Adipocyte (in vitro differentiated cells): ENCODE measurements at regions not wholly inside any gene's neighbourhood (a gene's known extent, or its start where the extent isn't known, plus 50 kb on each side); places are given as distances from the start of the nearest gene placed in this dataset.
A peak's percentile ranks its signal among the peaks of the same experiment; 100 is the strongest.
"Not testable (repeated sequence)": the region's sequence is repeated elsewhere in the genome, so short reads cannot be mapped to it uniquely, and the experiment has no call there.

Experiments
- DNase-seq: peaks from one replicate; pipeline ENCODE4 v3.0.0-alpha.2; 2015; ENCODE audit warnings: low read depth
- H3K27me3 ChIP-seq: replicated peaks from 2 replicates; pipeline ENCODE4 v1.7.0; 2013; ENCODE audit warnings: mild to moderate bottlenecking, low read length, moderate library complexity; ENCODE audit not compliant: control insufficient read depth, insufficient read depth
- H3K36me3 ChIP-seq: 2 replicates; pipeline ENCODE4 v1.7.0; 2013; ENCODE audit warnings: low read length, mild to moderate bottlenecking, moderate library complexity; ENCODE audit not compliant: control insufficient read depth, insufficient read depth, severe bottlenecking
- H3K4me1 ChIP-seq: 2 replicates; pipeline ENCODE4 v1.7.0; 2013; ENCODE audit warnings: mild to moderate bottlenecking, low read length, moderate library complexity; ENCODE audit not compliant: control insufficient read depth, insufficient read depth
- H3K4me3 ChIP-seq: 2 replicates; pipeline ENCODE4 v1.7.0; 2013; ENCODE audit warnings: mild to moderate bottlenecking, low read length, moderate library complexity
- H3K9ac ChIP-seq: 2 replicates; pipeline ENCODE4 v1.7.0; 2013; ENCODE audit warnings: mild to moderate bottlenecking, low read length, moderate library complexity
- H3K9me3 ChIP-seq: 2 replicates; pipeline ENCODE4 v1.7.0; 2013; ENCODE audit warnings: mild to moderate bottlenecking, low read length, moderate library complexity; ENCODE audit not compliant: control insufficient read depth

- H3K4me1 ChIP-seq: no peaks in the 10 kb centered on the region
- H3K4me3 ChIP-seq: no peak overlapping the region
- H3K27me3 ChIP-seq: no peaks in the 10 kb centered on the region
- no peak for DNase-seq
- H3K36me3 ChIP-seq: no peaks in the 10 kb centered on the region
- H3K9me3 ChIP-seq: no peaks in the 10 kb centered on the region
- H3K9ac ChIP-seq: no peak overlapping the region
Measured at GRCh38 chr11:39589391-39589790, 1870.1 kb downstream of the LRRC4C start.

GRCh38 chr11:39586036-39586435 is 1873.4 kb downstream of the LRRC4C start:
- DNase-seq: no peak
- no peak overlapping the region for H3K4me3 ChIP-seq
- no peaks in the 10 kb centered on the region for H3K36me3 ChIP-seq
- H3K4me1 ChIP-seq: no peaks in the 10 kb centered on the region
- H3K9me3 ChIP-seq: no peaks in the 10 kb centered on the region
- H3K27me3 ChIP-seq: no peaks in the 10 kb centered on the region
- no peak overlapping the region for H3K9ac ChIP-seq

DNA sequence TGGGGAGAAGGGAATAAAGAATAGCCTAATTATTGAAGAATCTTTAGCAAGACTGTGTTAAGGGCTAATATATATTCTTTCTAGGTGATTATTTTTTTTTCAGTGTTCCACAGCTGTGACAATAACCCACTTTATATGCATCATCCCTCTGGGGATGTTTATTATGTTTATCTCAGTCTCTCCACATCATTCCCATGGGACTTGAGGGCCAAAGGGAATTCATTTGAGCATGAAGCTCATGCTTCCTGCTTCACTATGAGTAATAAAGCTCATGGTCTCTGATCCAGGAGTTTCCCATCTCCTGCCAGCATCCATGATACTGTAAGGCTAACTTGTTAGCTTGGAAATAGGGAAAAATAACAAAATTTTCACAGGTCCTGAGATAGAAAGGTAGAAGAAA is 1888.4 kb downstream of the LRRC4C start:
- DNase-seq: no peak
- Histone ChIP-seq H3K4me1 (no peaks in the 10 kb centered on the region), H3K36me3 (no peaks in the 10 kb centered on the region), H3K4me3 (no peak overlapping the region), H3K9ac (no peak overlapping the region), H3K27me3 (no peaks in the 10 kb centered on the region), H3K9me3 (no peaks in the 10 kb centered on the region)

DNA sequence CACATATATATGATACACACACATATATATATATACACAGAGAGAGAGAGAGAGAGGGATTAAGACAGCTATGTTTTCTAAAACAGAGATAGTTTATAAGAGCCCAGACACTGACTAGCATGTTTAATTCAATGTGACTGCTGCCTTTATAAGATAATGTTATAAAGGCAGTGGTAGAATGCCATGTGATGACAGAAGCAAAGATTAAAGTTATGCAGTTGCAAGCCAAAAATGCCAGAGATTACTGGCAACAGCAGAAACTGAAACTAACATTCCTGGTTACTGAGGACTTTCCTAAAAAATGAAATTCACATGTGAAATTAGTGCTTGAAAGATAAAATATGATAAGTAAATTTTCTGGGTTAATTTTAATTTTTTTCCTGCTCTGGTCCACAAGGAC is 1888.9 kb downstream of the LRRC4C start:
- Histone ChIP-seq H3K4me3 (no peak overlapping the region), H3K27me3 (no peaks in the 10 kb centered on the region)

GRCh38 chr11:39569789-39570188 is 1889.7 kb downstream of the LRRC4C start:
- Histone ChIP-seq H3K36me3 (no peaks in the 10 kb centered on the region), H3K9ac (no peak overlapping the region), H3K27me3 (no peaks in the 10 kb centered on the region), H3K4me1 (no peaks in the 10 kb centered on the region), H3K9me3 (no peaks in the 10 kb centered on the region), H3K4me3 (no peak overlapping the region)
- DNase-seq: no peak

More for the DNA sequence above, 1888.9 kb downstream of the LRRC4C start:
- Histone ChIP-seq H3K36me3 (no peaks in the 10 kb centered on the region), H3K9me3 (no peaks in the 10 kb centered on the region), H3K4me1 (no peaks in the 10 kb centered on the region), H3K9ac (no peak overlapping the region)
- peak; percentile 0 for DNase-seq

DNA sequence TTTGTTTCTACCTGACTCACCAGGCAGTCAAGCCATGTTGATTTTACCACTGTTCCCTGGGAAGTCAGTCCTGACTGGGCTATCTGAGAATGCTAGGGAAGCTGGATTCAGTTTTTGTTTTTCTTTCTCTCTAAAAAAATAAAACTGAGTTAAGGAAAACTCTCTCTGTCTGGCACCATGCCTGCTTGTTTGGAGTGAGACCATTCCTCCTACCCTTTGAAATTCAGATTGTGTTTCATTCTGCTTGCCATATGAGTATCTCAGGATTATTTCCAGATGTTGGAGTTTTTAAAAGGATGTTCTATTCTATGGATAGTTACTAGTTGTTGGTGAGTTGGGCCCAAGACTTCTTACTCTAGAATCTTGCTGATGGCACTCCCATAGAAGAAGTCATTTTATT is 1917.0 kb downstream of the LRRC4C start:
- Histone ChIP-seq H3K4me3 (no peak overlapping the region), H3K36me3 (no peaks in the 10 kb centered on the region), H3K9me3 (peaks cover 5% of the 10 kb centered on the region), H3K4me1 (no peaks in the 10 kb centered on the region), H3K27me3 (no peaks in the 10 kb centered on the region), H3K9ac (no peak overlapping the region)
- no peak for DNase-seq

GRCh38 chr11:39541945-39542351 is 1917.5 kb downstream of the LRRC4C start:
- H3K36me3 ChIP-seq: no peaks in the 10 kb centered on the region
- H3K9me3 ChIP-seq: peaks cover 5% of the 10 kb centered on the region
- no peaks in the 10 kb centered on the region for H3K4me1 ChIP-seq
- DNase-seq: no peak
- no peak overlapping the region for H3K4me3 ChIP-seq
- no peak overlapping the region for H3K9ac ChIP-seq
- no peaks in the 10 kb centered on the region for H3K27me3 ChIP-seq

GRCh38 chr11:39536323-39536722 is 1923.1 kb downstream of the LRRC4C start:
- not testable (repeated sequence) for H3K36me3 ChIP-seq, H3K4me3 ChIP-seq, H3K4me1 ChIP-seq, DNase-seq, H3K9ac ChIP-seq, H3K27me3 ChIP-seq, H3K9me3 ChIP-seq
